H1 (cell line): ENCODE measurements at regions not wholly inside any gene's neighbourhood (a gene's known extent, or its start where the extent isn't known, plus 50 kb on each side); places are given as distances from the start of the nearest gene placed in this dataset.

Source experiments
- CHD2 ChIP-seq: IDR thresholded peaks from 2 replicates; pipeline ENCODE4 v1.6.1; 2012; ENCODE audit warnings: low read length, improper control_type of control experiment
- CTCF ChIP-seq, 3 experiments: IDR thresholded peaks; 1 replicate in 2 of 3; 2 replicates in 1 of 3; pipeline versions ENCODE4 v1.5.1 to v1.6.1; 2011; ENCODE audit warnings: low read length in 3 of 3, mild to moderate bottlenecking in 3 of 3, inconsistent platforms in 2 of 3, low read depth in 1 of 3, moderate library complexity in 1 of 3; ENCODE audit not compliant: insufficient read depth in 1 of 3; ENCODE audit errors: control extremely low read depth in 1 of 3
- EZH2 ChIP-seq: fragments of 200-600 bp; sonication (generic); IDR thresholded peaks from 2 replicates; pipeline ENCODE4 v1.7.1; 2012; ENCODE audit warnings: low read depth, mild to moderate bottlenecking, moderate library complexity, low read length, inconsistent platforms; ENCODE audit not compliant: severe bottlenecking
- MAX ChIP-seq: IDR thresholded peaks from 2 replicates; pipeline ENCODE4 v1.6.1; 2012; ENCODE audit warnings: inconsistent platforms
- NANOG ChIP-seq: IDR thresholded peaks from 2 replicates; pipeline ENCODE4 v1.6.1; 2011; ENCODE audit warnings: low read length, low read depth, mild to moderate bottlenecking, inconsistent platforms; ENCODE audit not compliant: insufficient read depth, poor library complexity, severe bottlenecking
- POLR2A ChIP-seq, 2 experiments: IDR thresholded peaks; 1 replicate in 1 of 2; 2 replicates in 1 of 2; pipeline ENCODE4 v1.6.1; 2011; ENCODE audit warnings: low read depth in 2 of 2, low read length in 2 of 2, mild to moderate bottlenecking in 2 of 2; ENCODE audit errors: control extremely low read depth in 1 of 2
- POU5F1 ChIP-seq: IDR thresholded peaks from 2 replicates; pipeline ENCODE4 v1.6.1; 2011; ENCODE audit warnings: low read depth, mild to moderate bottlenecking, low read length, moderate library complexity
- SP1 ChIP-seq: IDR thresholded peaks from 2 replicates; pipeline ENCODE4 v1.6.1; 2011; ENCODE audit warnings: low read depth, low read length
- SUZ12 ChIP-seq: fragments of 200-600 bp; sonication (generic); IDR thresholded peaks from 2 replicates; pipeline ENCODE4 v1.6.1; 2012; ENCODE audit warnings: mild to moderate bottlenecking, inconsistent platforms, low read length, moderate library complexity, mixed read lengths

GRCh38 chr2:221051162-221051561 is 520.9 kb downstream of the EPHA4 start:
- TF ChIP-seq SUZ12 (no peak), CHD2 (no peak), MAX (no peak), CTCF (IDR thresholded peaks at IDR 0.05; ENCODE audit: control extremely low read depth in 1 of 3, insufficient read depth in 1 of 3, low read depth in 1 of 3, low read length in 3 of 3) (no peak), SP1 (no peak), EZH2 (no peak), POLR2A (IDR thresholded peaks at IDR 0.05; ENCODE audit: control extremely low read depth in 1 of 2, low read depth in 2 of 2, low read length in 2 of 2) (no peak), NANOG (no peak), POU5F1 (no peak)
